NCI-H526 treated with DMSO at 0.1 percent for 48 hours (cell line): ENCODE measurements at regions not wholly inside any gene's neighbourhood (a gene's known extent, or its start where the extent isn't known, plus 50 kb on each side); places are given as distances from the start of the nearest gene placed in this dataset.

ENCODE experiments used
- DNase-seq: peaks from one replicate; lab custom pipeline; 2025; lab: John Stamatoyannopoulos, UW

GRCh38 chr10:91137011-91137643 lies 83.3 kb upstream of the PCGF5 start:
- DNase-seq: no peak

GRCh38 chr10:91137822-91138221 lies 82.6 kb upstream of the PCGF5 start:
- DNase-seq: no peak

- DNase-seq: no peak
Observed at GRCh38 chr10:91140995-91141549, 79.4 kb upstream of the PCGF5 start.

DNA sequence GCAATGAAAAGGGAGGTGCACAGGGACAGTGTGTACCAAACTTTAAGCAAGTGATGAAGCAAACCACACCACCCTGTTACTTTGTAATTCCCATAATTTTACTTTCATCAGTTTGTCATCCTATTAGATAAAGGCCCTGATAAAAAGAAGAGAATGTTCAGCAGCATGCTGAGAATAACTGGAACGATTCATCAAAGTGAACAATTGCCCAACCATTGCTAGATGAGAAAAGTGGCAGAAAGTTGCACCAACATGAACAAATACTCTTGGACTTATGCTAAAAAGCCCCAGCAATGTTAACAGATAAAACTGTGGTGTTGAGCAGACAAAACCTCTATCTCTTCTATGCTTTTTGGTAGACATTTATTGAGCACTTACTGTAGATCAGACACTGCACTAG lies 75.5 kb upstream of the PCGF5 start:
- no peak for DNase-seq

DNA sequence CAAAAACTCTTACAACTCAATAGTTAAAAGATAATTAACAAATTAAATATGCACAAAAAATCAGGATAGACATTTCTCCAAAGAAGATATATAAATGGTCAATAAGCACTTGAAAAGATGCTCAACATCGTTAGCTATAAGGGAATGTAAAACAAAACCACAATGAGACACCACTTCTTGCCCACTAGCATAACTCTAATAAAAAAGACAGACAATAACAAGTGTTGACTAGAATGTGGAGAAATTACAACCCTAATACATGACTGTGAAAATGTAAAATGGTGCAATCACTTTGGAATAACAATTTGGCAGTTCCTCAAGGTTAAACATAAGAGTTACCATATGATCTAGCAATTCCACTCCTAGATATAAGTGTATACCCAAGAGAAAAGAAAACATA lies 74.3 kb upstream of the PCGF5 start:
- DNase-seq: no peak

- DNase-seq: no peak
Observed at GRCh38 chr10:91149550-91149949, 70.9 kb upstream of the PCGF5 start.

DNA sequence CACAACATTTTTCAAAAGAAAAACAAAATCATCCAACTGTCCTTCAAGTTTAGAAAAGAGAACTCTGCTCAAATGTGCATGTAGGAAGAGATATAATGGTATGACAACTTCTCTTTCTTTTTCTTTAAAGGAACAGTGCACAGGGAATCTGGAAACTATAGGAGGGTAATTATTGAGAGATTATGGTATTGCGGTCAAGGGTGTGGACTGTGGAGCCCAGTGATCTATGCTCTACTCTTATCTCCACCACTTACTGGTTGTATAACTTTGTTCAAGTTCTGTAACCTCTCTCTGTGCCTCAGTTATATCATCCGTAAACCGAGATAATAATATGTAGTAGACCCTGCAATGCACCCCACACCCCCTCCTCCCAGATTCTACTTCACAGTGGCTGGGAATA lies 69.8 kb upstream of the PCGF5 start:
- DNase-seq: no peak

- no peak for DNase-seq
Observed at GRCh38 chr10:91153508-91153907, 67.0 kb upstream of the PCGF5 start.

DNA sequence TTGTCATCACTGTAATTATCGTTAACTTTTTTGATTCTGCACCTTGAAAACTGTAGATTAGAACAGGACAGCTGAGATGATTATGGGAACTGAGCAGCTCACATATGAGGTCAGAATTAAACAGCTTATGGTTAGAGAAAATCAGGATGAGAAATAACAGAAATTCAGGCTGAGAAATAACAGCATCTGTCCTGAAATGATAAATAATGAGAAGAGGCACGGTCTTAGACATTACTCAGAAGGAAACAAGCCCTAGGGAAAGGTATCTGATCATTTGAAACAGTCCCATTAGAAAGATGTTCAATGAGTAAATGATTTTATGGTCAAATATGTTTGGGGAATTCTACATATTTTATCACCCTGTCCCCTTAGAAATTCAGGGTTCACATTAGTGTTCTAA lies 65.6 kb upstream of the PCGF5 start:
- no peak for DNase-seq

DNA sequence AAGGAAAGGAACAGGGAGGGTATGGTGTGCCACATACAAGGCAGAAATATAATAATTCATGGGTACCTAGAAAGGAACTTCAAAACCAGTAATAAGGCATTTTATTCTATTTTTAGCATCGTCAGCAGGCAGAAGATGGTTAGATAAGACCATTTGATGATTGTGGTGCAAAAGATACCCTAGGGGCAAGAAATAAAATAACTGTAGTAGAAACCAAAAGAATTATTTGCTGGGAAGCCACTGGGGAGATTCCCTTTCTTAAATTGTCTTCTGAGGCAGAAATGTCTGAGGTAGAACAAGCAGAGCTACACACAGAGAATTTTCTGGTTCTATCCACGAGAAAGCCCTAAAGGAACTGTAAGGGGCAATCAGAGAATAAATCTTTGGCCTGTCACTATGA lies 64.3 kb upstream of the PCGF5 start:
- DNase-seq: no peak

GRCh38 chr10:91159254-91159783 lies 61.1 kb upstream of the PCGF5 start:
- no peak for DNase-seq

- no peak for DNase-seq
Observed at GRCh38 chr10:91162050-91162494, 58.4 kb upstream of the PCGF5 start.

DNA sequence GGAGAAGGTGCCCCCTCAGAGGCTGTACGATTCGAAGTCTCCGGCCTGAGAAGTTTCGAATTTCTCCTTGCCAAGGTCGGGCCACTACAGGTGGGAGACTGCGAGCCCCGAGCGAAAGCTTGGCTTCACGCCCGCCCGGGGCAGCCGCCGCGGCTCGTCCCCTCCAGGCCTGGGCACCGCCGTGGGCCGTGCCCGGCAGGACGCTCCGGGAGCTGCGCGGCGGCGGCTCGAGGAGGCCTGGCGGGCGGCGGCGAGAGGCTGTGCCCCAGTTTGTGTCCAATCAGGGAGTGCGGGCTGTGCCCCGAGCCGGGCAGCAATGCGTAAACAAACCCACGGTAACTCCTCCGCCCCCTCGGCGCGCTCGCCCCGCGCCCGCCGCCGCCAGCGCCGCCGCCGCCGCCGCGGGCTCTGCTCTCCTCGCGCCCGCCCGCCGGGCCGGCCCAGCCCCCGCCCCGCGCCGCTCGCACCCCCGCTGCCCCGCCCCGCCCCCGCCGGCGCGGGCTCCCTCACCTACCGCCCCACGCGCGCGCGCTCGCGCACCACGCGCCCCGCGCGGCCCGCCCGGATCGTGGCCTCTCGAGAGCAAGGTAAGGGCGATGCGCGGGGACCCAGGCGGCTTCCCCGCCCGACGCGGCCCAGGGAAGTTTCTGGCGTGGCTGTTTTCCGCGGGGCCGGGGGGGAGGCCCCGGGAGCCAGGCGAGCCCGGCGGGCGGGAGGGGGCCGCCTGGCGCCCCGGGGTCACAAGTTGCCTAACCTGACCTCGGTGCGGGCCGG lies 57.8 kb upstream of the PCGF5 start:
- DNase-seq: peak; percentile 20

GRCh38 chr10:91163269-91163868 lies 57.1 kb upstream of the PCGF5 start:
- DNase-seq: peak; percentile 18

- DNase-seq: no peak
Observed at GRCh38 chr10:91163869-91164474, 56.5 kb upstream of the PCGF5 start.

GRCh38 chr10:91164520-91165065 lies 55.9 kb upstream of the PCGF5 start:
- DNase-seq: no peak

- DNase-seq: no peak
Observed at GRCh38 chr10:91167406-91167805, 53.1 kb upstream of the PCGF5 start.

- DNase-seq: no peak
Observed at GRCh38 chr10:91170418-91170817, 50.0 kb upstream of the PCGF5 start.
